ENCODE measurements at regions not wholly inside any gene's neighbourhood (a gene's known extent, or its start where the extent isn't known, plus 50 kb on each side); places are given as distances from the start of the nearest gene placed in this dataset.

- TF ChIP-seq CTCF (optimal IDR thresholded peaks at IDR 0.05 in 1 of 3, IDR thresholded peaks at IDR 0.05 in 1 of 3, conservative IDR thresholded peaks at IDR 0.05 in 1 of 3; ENCODE audit: extremely low read depth in 1 of 3, insufficient read depth in 2 of 3, low read length in 3 of 3) = no peak
- TF ChIP-seq EZH2 (IDR thresholded peaks at IDR 0.05; ENCODE audit: low read length) = no peak
Measured at GRCh38 chr3:94643400-94643799, 580.5 kb downstream of the NSUN3 start.

Measured in keratinocyte (primary cell).